Neuronal stem cell (in vitro differentiated cells): ENCODE measurements at regions not wholly inside any gene's neighbourhood (a gene's known extent, or its start where the extent isn't known, plus 50 kb on each side); places are given as distances from the start of the nearest gene placed in this dataset.

Experiments
- DNase-seq: peaks from one replicate; pipeline ENCODE4 v3.0.0-alpha.2; 2013; ENCODE audit warnings: low spot score
- H2AFZ ChIP-seq: one replicate; pipeline ENCODE4 v1.6.1; 2013; ENCODE audit warnings: mild to moderate bottlenecking, low read length, inconsistent platforms
- H2AK5ac ChIP-seq: 2 replicates; pipeline ENCODE4 v1.6.1; 2013; ENCODE audit warnings: low read depth, mild to moderate bottlenecking, inconsistent platforms, low read length, moderate library complexity, mixed read lengths
- H2BK120ac ChIP-seq: 2 replicates; pipeline ENCODE4 v1.6.1; 2013; ENCODE audit warnings: low read depth, mild to moderate bottlenecking, inconsistent platforms, low read length, moderate library complexity, mixed read lengths
- H2BK12ac ChIP-seq: one replicate; pipeline ENCODE4 v1.6.1; 2013; ENCODE audit warnings: low read length, inconsistent platforms
- H2BK15ac ChIP-seq: 2 replicates; pipeline ENCODE4 v1.6.1; 2013; ENCODE audit warnings: mild to moderate bottlenecking, low read length, inconsistent platforms, mixed read lengths
- H2BK5ac ChIP-seq: one replicate; pipeline ENCODE4 v1.6.1; 2013; ENCODE audit warnings: inconsistent platforms, mild to moderate bottlenecking, low read length, moderate library complexity
- H3K14ac ChIP-seq: one replicate; pipeline ENCODE4 v1.6.1; 2013; ENCODE audit warnings: low read length, inconsistent platforms
- H3K18ac ChIP-seq: 2 replicates; pipeline ENCODE4 v1.6.1; 2013; ENCODE audit warnings: low read length, inconsistent platforms
- H3K23ac ChIP-seq: 2 replicates; pipeline ENCODE4 v1.6.1; 2013; ENCODE audit warnings: low read depth, mild to moderate bottlenecking, mixed read lengths, low read length, inconsistent platforms; ENCODE audit not compliant: poor library complexity
- H3K27ac ChIP-seq: replicated peaks from 3 replicates; pipeline ENCODE4 v1.5.1; 2013; ENCODE audit warnings: low read length, inconsistent platforms
- H3K27me3 ChIP-seq, 3 experiments: 2 replicates each; pipeline ENCODE4 v1.6.1; 2013; ENCODE audit warnings: low read length in 3 of 3, mild to moderate bottlenecking in 2 of 3, inconsistent platforms in 1 of 3, low read depth in 1 of 3, mixed read lengths in 1 of 3, moderate library complexity in 1 of 3; ENCODE audit not compliant: control insufficient read depth in 3 of 3, insufficient read depth in 3 of 3
- H3K36me3 ChIP-seq, 2 donors: replicated peaks in 1 of 2; 2 replicates each; pipeline ENCODE4 v1.6.1; 2013; ENCODE audit warnings: low read length in 2 of 2; ENCODE audit not compliant: control insufficient read depth in 2 of 2, insufficient read depth in 2 of 2
- H3K4ac ChIP-seq: 2 replicates; pipeline ENCODE4 v1.6.1; 2013; ENCODE audit warnings: inconsistent platforms, mild to moderate bottlenecking, low read length, moderate library complexity
- H3K4me1 ChIP-seq, 2 donors: 1 replicate in 1 of 2; 2 replicates in 1 of 2; pipeline ENCODE4 v1.6.1; 2013; ENCODE audit warnings: low read length in 2 of 2, low read depth in 1 of 2; ENCODE audit not compliant: control insufficient read depth in 2 of 2, insufficient read depth in 1 of 2
- H3K4me2 ChIP-seq: one replicate; pipeline ENCODE4 v1.6.1; 2013; ENCODE audit warnings: mild to moderate bottlenecking, low read length, inconsistent platforms; ENCODE audit not compliant: insufficient read depth, poor library complexity, severe bottlenecking
- H3K4me3 ChIP-seq, 2 donors: 2 replicates each; pipeline ENCODE4 v1.5.1; 2013; ENCODE audit warnings: low read length in 2 of 2, mild to moderate bottlenecking in 2 of 2, inconsistent platforms in 1 of 2, moderate library complexity in 1 of 2
- H3K79me1 ChIP-seq: one replicate; pipeline ENCODE4 v1.6.1; 2013; ENCODE audit warnings: low read depth, mild to moderate bottlenecking, inconsistent platforms, low read length, moderate library complexity
- H3K9ac ChIP-seq: one replicate; pipeline ENCODE4 v1.6.1; 2013; ENCODE audit warnings: mild to moderate bottlenecking, low read depth, low read length, inconsistent platforms; ENCODE audit not compliant: poor library complexity
- H3K9me3 ChIP-seq, 2 donors: replicated peaks in 1 of 2; 2 replicates each; pipeline versions ENCODE3 to v1.6.1; 2013; ENCODE audit warnings: low read length in 2 of 2, mild to moderate bottlenecking in 2 of 2, inconsistent platforms in 1 of 2, low read depth in 1 of 2, mixed read lengths in 1 of 2, moderate library complexity in 1 of 2; ENCODE audit not compliant: control insufficient read depth in 2 of 2, insufficient read depth in 1 of 2
- H4K8ac ChIP-seq: one replicate; pipeline ENCODE4 v1.6.1; 2013; ENCODE audit warnings: low read depth, mild to moderate bottlenecking, inconsistent platforms, low read length, moderate library complexity
- H4K91ac ChIP-seq: one replicate; pipeline ENCODE4 v1.6.1; 2013; ENCODE audit warnings: low read length, low read depth, mild to moderate bottlenecking, inconsistent platforms; ENCODE audit not compliant: poor library complexity
- WGBS, 2 donors: extraction: QIAGEN DNeasy Blood & Tissue Kit; methylation state at CpG; one replicate each; pipeline ENCODE4 v1.1.7; 2013; ENCODE audit warnings: missing lambda C conversion rate in 2 of 2, mixed read lengths in 1 of 2; ENCODE audit not compliant: insufficient read length in 2 of 2, insufficient replicate concordance in 1 of 2; ENCODE audit errors: extremely low coverage in 2 of 2; 5-methylcytosine and 5-hydroxymethylcytosine counted together

DNA sequence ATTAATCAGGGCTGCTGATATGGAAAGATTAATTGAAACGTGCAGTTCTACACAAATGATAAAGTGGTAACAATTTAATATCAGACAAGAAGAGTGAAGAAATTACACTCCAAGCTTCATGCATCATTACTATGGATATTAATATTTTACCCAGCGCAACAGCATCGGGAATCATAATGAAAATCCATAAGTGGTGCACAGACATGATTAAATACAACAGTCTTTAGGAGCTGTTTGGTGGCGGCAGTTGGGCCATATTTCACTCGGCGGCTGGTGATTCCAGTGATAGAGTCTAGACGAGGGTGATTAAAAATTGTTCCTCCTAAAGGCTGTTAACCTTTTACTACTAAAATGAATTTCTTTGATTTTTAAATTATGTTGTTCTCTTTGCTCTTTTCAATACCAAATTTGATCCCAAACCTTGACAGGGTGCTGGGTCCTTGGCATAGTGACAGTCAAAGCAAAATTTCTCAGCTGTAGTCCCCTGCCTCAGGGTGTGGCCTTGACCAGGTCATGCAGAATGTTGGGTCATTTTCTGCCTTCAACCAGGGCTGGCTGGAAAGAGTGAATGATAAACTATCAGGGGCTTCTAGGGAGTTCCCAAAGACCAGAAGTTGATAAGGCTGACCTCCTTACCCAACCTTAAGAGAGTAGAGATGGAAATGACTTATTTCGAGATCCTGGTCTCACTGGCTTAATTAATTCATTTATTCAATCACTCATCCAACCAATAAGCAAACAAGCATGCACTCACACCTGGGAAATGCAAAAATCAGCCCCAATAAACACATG is 392.0 kb downstream of the IL20RB start:
- Histone ChIP-seq H3K9ac (no peak overlapping the region), H3K27ac (no peak overlapping the region), H3K23ac (no peak overlapping the region), H2BK5ac (no peak overlapping the region), H3K36me3 (no peaks in the 10 kb centered on the region), H2AFZ (no peak overlapping the region), H3K27me3 (no peaks in the 10 kb centered on the region), H3K9me3 (no peaks in the 10 kb centered on the region), H3K79me1 (no peaks in the 10 kb centered on the region), H2BK12ac (no peak overlapping the region), H3K4me1 (peaks cover 0 to 8% of the 10 kb centered on the region in 2 donors), H4K91ac (no peak overlapping the region), H3K4ac (no peak overlapping the region), H3K4me2 (no peak overlapping the region), H2BK120ac (no peak overlapping the region), H3K18ac (no peak overlapping the region), H3K14ac (no peak overlapping the region), H4K8ac (no peak overlapping the region), H2BK15ac (no peak overlapping the region), H2AK5ac (no peak overlapping the region), H3K4me3 (no peak overlapping the region)
- WGBS, 2 donors: no CpG with 5 or more reads among the region's 8 CpGs
- DNase-seq: no peak

DNA sequence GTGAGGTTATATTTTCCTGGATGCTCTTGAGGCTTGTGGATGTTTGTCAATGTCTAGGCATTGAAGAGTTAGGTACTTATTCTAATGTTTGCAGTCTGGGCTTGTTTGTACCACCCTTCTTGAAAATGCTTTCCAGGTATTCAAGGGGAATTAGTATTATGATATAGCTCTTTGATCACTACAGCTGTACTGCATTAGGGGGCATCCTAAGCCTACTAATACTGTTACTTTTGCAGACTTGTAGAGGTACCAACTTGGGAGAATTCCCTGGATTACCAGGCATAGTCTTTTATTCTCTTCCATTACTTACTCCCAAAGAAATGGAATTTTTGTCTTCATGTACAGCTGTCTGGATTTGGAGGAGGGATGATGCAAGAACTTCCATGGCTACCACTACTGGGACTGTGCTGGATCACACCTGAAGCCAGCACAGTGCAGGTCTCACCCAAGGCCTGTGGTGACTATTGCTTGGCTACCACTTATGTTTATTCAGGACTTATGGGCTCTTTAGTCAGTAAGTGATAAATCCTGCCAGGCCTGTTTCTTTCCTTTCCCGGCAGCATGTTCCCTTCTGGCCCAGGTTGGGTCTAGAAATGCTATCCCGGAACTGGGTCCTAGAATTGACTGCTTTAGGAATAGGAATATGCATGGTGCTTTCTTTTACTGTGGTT is 402.9 kb downstream of the IL20RB start:
- Histone ChIP-seq H3K4me3 (no peak overlapping the region), H2BK5ac (no peak overlapping the region), H2BK12ac (no peak overlapping the region), H3K4me1 (no peaks in the 10 kb centered on the region), H4K91ac (no peak overlapping the region), H4K8ac (no peak overlapping the region), H3K27ac (no peak overlapping the region), H3K9ac (no peak overlapping the region), H3K9me3 (peaks cover 0 to 2% of the 10 kb centered on the region in 2 donors), H2AK5ac (no peak overlapping the region), H3K23ac (no peak overlapping the region), H2AFZ (no peak overlapping the region), H3K36me3 (no peaks in the 10 kb centered on the region), H3K79me1 (no peaks in the 10 kb centered on the region), H2BK15ac (no peak overlapping the region), H3K27me3 (no peaks in the 10 kb centered on the region), H3K18ac (no peak overlapping the region), H2BK120ac (no peak overlapping the region), H3K4me2 (no peak overlapping the region), H3K14ac (no peak overlapping the region), H3K4ac (no peak overlapping the region)
- no peak for DNase-seq
- no CpG with 5 or more reads among the region's 2 CpGs for WGBS, 2 donors

DNA sequence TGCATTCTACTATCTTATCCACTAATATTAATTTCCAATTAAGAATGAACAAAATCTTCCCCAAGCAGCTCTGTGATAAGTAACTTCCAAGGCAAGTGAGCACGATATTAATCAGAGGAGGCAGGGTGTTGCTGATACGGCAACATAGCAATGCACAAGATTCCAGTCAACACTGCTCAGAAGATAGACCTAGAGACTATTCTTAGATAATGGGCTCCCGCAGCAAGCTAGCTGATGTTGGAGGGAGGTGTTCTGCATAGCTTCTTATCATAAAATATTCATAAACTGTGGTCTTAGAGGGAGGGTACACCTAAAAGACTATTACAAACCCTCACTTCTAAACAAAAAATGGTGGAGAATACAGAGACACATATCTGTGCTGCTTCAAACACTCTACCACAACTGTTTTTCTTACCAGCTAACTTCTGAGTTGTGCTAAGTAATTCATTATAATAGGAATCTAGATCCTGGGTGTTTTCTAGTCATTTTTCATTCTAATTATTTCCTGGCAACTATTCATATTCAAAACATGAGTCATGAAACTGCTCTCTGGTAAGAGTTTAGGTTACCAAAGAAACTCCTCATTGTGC is 382.0 kb upstream of the SOX14 start:
- H3K4ac ChIP-seq: no peak overlapping the region

DNA sequence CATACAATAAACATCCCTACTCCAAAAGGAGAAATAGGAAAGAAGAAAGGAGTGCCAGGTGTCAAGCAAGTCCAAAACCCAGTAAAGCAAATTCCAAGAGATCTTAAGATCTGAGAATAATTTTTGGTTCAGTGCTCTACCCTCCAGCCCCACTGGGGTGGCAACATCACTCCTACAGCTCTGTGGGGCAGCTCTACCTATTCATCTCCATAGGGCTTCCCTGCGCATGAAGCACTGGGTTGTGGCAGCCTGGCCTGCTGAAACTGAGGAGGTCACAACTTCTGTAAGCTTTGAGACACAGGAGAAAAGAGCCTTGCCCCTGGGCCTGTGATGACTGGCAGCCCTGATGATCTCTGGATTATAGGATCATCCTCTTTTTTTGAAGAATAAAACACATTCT is 378.2 kb upstream of the SOX14 start:
- no peak overlapping the region for H3K4me3 ChIP-seq
- DNase-seq: no peak
- H4K91ac ChIP-seq: no peak overlapping the region
- H2BK120ac ChIP-seq: no peak overlapping the region
- no peak overlapping the region for H3K23ac ChIP-seq
- no peaks in the 10 kb centered on the region for H3K27me3 ChIP-seq
- H2BK5ac ChIP-seq: no peak overlapping the region
- no peak overlapping the region for H2AK5ac ChIP-seq
- H2BK12ac ChIP-seq: no peak overlapping the region
- H2AFZ ChIP-seq: no peak overlapping the region
- no peak overlapping the region for H3K18ac ChIP-seq
- H4K8ac ChIP-seq: no peak overlapping the region
- H3K79me1 ChIP-seq: no peaks in the 10 kb centered on the region
- H3K9me3 ChIP-seq: no peaks in the 10 kb centered on the region
- H3K36me3 ChIP-seq: no peaks in the 10 kb centered on the region
- no peak overlapping the region for H3K9ac ChIP-seq
- no CpG with 5 or more reads among the region's 1 CpG for WGBS, 2 donors
- H3K4me2 ChIP-seq: no peak overlapping the region
- H2BK15ac ChIP-seq: no peak overlapping the region
- H3K4ac ChIP-seq: no peak overlapping the region
- no peak overlapping the region for H3K27ac ChIP-seq
- no peaks in the 10 kb centered on the region for H3K4me1 ChIP-seq
- no peak overlapping the region for H3K14ac ChIP-seq

More for the DNA sequence above, 382.0 kb upstream of the SOX14 start:
- Histone ChIP-seq H3K9ac (no peak overlapping the region), H3K4me3 (no peak overlapping the region), H3K79me1 (no peaks in the 10 kb centered on the region), H2BK12ac (no peak overlapping the region), H2BK5ac (no peak overlapping the region), H3K14ac (no peak overlapping the region), H3K23ac (no peak overlapping the region), H3K27me3 (no peaks in the 10 kb centered on the region), H3K36me3 (no peaks in the 10 kb centered on the region), H3K9me3 (no peaks in the 10 kb centered on the region), H2AK5ac (no peak overlapping the region), H2BK120ac (no peak overlapping the region), H4K91ac (no peak overlapping the region), H3K18ac (no peak overlapping the region), H3K4me1 (no peaks in the 10 kb centered on the region), H3K4me2 (no peak overlapping the region), H3K27ac (no peak overlapping the region), H4K8ac (no peak overlapping the region), H2AFZ (no peak overlapping the region), H2BK15ac (no peak overlapping the region)
- no peak for DNase-seq
- no CpG with 5 or more reads among the region's 3 CpGs for WGBS, 2 donors
